SK-N-SH treated with all-trans-retinoic acid at 6 μM for 48 hours (cell line): ENCODE measurements at regions not wholly inside any gene's neighbourhood (a gene's known extent, or its start where the extent isn't known, plus 50 kb on each side); places are given as distances from the start of the nearest gene placed in this dataset.

Experiments
- ATAC-seq: fragments of 200-7000 bp; cut with Tn5 transposase; 3 replicates; pipeline ENCODE4 v1.9.1; 2020; ENCODE audit warnings: mild to moderate bottlenecking, moderate library complexity
- ARNTL ChIP-seq: fragments of 450-650 bp; formaldehyde crosslinking; IDR thresholded peaks from 2 replicates; pipeline ENCODE4 v1.5.0; 2020; ENCODE audit warnings: low read depth, mild to moderate bottlenecking, moderate library complexity, borderline replicate concordance
- BACH2 ChIP-seq: fragments of 250-450 bp; sonication (Bioruptor Pico); IDR thresholded peaks from 2 replicates; pipeline ENCODE4 v1.9.0; 2021; ENCODE audit warnings: mild to moderate bottlenecking, borderline replicate concordance
- CSDC2 ChIP-seq: fragments of 250-450 bp; sonication (Bioruptor Pico); IDR thresholded peaks from 2 replicates; pipeline ENCODE4 v1.5.0; 2020; ENCODE audit warnings: mild to moderate bottlenecking, moderate library complexity
- ESRRG ChIP-seq: fragments of 250-450 bp; sonication (Bioruptor Pico); IDR thresholded peaks from 2 replicates; pipeline ENCODE4 v1.6.1; 2021; ENCODE audit warnings: mild to moderate bottlenecking
- GLIS3 ChIP-seq: fragments of 250-450 bp; sonication (Bioruptor Pico); IDR thresholded peaks from 2 replicates; pipeline ENCODE4 v1.5.0; 2020; ENCODE audit warnings: mild to moderate bottlenecking, moderate library complexity
- ISL1 ChIP-seq: fragments of 250-450 bp; sonication (Bioruptor Pico); IDR thresholded peaks from 2 replicates; pipeline ENCODE4 v2.1.2; 2022; ENCODE audit warnings: mild to moderate bottlenecking, moderate library complexity
- OSR1 ChIP-seq: fragments of 250-450 bp; sonication (Bioruptor Pico); IDR thresholded peaks from 2 replicates; pipeline ENCODE4 v1.8.0; 2022; ENCODE audit warnings: moderate library complexity, mild to moderate bottlenecking, inconsistent platforms
- PPARA ChIP-seq: fragments of 250-450 bp; sonication (Bioruptor Pico); IDR thresholded peaks from 2 replicates; pipeline ENCODE4 v1.5.0; 2020; ENCODE audit warnings: mild to moderate bottlenecking, borderline replicate concordance
- RARB ChIP-seq: fragments of 250-450 bp; sonication (Bioruptor Pico); IDR thresholded peaks from 2 replicates; pipeline ENCODE4 v1.8.0; 2021; ENCODE audit warnings: mild to moderate bottlenecking, moderate library complexity
- SNAI2 ChIP-seq: fragments of 250-450 bp; sonication (Bioruptor Pico); IDR thresholded peaks from 2 replicates; pipeline ENCODE4 v1.5.0; 2020; ENCODE audit warnings: mild to moderate bottlenecking, moderate library complexity
- TCF4 ChIP-seq: fragments of 250-450 bp; sonication (Bioruptor Pico); IDR thresholded peaks from 2 replicates; pipeline ENCODE4 v1.8.0; 2021; ENCODE audit warnings: mild to moderate bottlenecking, moderate library complexity, borderline replicate concordance
- TOX ChIP-seq: fragments of 250-450 bp; sonication (Bioruptor Pico); IDR thresholded peaks from 2 replicates; pipeline ENCODE4 v1.8.0; 2021; ENCODE audit warnings: mild to moderate bottlenecking, moderate library complexity, borderline replicate concordance
- ZFP3 ChIP-seq: fragments of 250-450 bp; sonication (Bioruptor Pico); IDR thresholded peaks from 2 replicates; pipeline ENCODE4 v1.5.0; 2020; ENCODE audit warnings: mild to moderate bottlenecking, moderate library complexity
- ZFP30 ChIP-seq: fragments of 450-650 bp; formaldehyde crosslinking; IDR thresholded peaks from 2 replicates; pipeline ENCODE4 v1.5.0; 2022; ENCODE audit warnings: mild to moderate bottlenecking, moderate library complexity
- ZNF565 ChIP-seq: fragments of 450-650 bp; formaldehyde crosslinking; conservative IDR thresholded peaks from 2 replicates; pipeline ENCODE4 v1.5.0; 2020; ENCODE audit warnings: low read depth, mild to moderate bottlenecking, moderate library complexity
- ZNF70 ChIP-seq: fragments of 450-650 bp; formaldehyde crosslinking; IDR thresholded peaks from 2 replicates; pipeline ENCODE4 v1.5.0; 2020; ENCODE audit warnings: mild to moderate bottlenecking, moderate library complexity
- ZNF8 ChIP-seq: fragments of 450-650 bp; formaldehyde crosslinking; IDR thresholded peaks from 2 replicates; pipeline ENCODE4 v1.5.0; 2020; ENCODE audit warnings: mild to moderate bottlenecking, moderate library complexity
- TF ChIP-seq, protein P1 (sequence below): fragments of 250-450 bp; sonication (Bioruptor Pico); IDR thresholded peaks from 2 replicates; pipeline ENCODE4 v1.5.0; 2020; ENCODE audit warnings: mild to moderate bottlenecking, moderate library complexity
- TF ChIP-seq, protein P2 (sequence below): fragments of 250-450 bp; sonication (Bioruptor Pico); IDR thresholded peaks from 2 replicates; pipeline ENCODE4 v1.5.1; 2021; ENCODE audit warnings: mild to moderate bottlenecking, moderate library complexity
- TF ChIP-seq, protein P3 (sequence below): fragments of 250-450 bp; sonication (Bioruptor Pico); IDR thresholded peaks from 2 replicates; pipeline ENCODE4 v1.8.0; 2021; ENCODE audit warnings: low read depth, mild to moderate bottlenecking, moderate library complexity, borderline replicate concordance
- TF ChIP-seq, protein P4 (sequence below): fragments of 250-450 bp; sonication (Bioruptor Pico); IDR thresholded peaks from 2 replicates; pipeline ENCODE4 v1.5.1; 2020; ENCODE audit warnings: low read depth, mild to moderate bottlenecking, moderate library complexity
- TF ChIP-seq, protein P5 (sequence below): fragments of 250-450 bp; sonication (Bioruptor Pico); IDR thresholded peaks from 2 replicates; pipeline ENCODE4 v1.8.0; 2020; ENCODE audit warnings: mild to moderate bottlenecking, moderate library complexity, borderline replicate concordance

DNA sequence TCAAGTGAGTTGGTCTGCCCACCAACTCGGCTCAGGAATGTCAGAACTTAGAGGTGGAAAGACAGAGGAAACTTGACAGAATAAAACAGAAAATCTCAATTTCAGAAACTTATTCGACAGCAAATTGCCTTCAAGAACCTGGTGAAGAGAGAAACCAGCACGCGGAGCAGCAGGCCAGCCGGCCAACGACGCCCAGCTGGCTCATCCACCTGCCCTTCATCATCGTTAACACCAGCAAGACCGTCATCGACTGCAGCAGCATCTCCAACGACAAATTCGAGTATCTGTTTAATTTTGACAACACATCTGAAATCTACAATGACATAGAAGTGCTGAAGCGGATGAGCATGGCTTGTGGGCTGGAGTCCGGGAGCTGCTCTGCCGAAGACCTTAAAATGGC is 350.8 kb upstream of the CAMK1G start:
- TF ChIP-seq RARB (CRISPR knock-in tag): no peak
- TF ChIP-seq ARNTL (CRISPR knock-in tag): no peak
- TF ChIP-seq, protein P1, sequence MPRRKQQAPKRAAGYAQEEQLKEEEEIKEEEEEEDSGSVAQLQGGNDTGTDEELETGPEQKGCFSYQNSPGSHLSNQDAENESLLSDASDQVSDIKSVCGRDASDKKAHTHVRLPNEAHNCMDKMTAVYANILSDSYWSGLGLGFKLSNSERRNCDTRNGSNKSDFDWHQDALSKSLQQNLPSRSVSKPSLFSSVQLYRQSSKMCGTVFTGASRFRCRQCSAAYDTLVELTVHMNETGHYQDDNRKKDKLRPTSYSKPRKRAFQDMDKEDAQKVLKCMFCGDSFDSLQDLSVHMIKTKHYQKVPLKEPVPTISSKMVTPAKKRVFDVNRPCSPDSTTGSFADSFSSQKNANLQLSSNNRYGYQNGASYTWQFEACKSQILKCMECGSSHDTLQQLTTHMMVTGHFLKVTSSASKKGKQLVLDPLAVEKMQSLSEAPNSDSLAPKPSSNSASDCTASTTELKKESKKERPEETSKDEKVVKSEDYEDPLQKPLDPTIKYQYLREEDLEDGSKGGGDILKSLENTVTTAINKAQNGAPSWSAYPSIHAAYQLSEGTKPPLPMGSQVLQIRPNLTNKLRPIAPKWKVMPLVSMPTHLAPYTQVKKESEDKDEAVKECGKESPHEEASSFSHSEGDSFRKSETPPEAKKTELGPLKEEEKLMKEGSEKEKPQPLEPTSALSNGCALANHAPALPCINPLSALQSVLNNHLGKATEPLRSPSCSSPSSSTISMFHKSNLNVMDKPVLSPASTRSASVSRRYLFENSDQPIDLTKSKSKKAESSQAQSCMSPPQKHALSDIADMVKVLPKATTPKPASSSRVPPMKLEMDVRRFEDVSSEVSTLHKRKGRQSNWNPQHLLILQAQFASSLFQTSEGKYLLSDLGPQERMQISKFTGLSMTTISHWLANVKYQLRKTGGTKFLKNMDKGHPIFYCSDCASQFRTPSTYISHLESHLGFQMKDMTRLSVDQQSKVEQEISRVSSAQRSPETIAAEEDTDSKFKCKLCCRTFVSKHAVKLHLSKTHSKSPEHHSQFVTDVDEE: no peak

DNA sequence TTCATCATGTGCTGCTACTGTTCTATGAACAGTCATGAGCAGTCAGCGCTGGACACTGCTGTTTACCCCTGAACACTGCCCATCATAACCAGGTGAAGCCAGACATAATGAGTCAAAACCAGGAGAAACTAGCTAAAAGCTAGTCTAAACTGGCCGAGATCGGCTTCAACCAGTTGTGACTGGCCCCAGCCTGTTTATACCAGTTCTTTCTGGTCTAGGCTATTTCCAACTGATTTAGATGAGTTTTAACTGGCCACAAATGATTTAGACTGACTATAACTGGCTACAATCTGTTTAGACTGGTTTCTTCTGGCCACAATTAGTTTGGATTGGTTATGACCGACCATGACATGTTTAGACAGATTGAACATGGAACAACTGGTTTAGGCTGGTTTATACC is 348.3 kb upstream of the CAMK1G start:
- ATAC-seq: no peak
- TF ChIP-seq ZNF70 (CRISPR knock-in tag) (no peak), ESRRG (no peak), ISL1 (CRISPR knock-in tag) (no peak), PPARA (CRISPR knock-in tag) (no peak), ARNTL (CRISPR knock-in tag) (no peak), TOX (no peak), BACH2 (no peak), RARB (CRISPR knock-in tag) (no peak), OSR1 (CRISPR knock-in tag) (no peak), GLIS3 (CRISPR knock-in tag) (no peak), ZNF8 (CRISPR knock-in tag) (no peak), SNAI2 (CRISPR knock-in tag) (no peak), ZFP30 (CRISPR knock-in tag) (no peak), CSDC2 (no peak)
- TF ChIP-seq, protein P2, sequence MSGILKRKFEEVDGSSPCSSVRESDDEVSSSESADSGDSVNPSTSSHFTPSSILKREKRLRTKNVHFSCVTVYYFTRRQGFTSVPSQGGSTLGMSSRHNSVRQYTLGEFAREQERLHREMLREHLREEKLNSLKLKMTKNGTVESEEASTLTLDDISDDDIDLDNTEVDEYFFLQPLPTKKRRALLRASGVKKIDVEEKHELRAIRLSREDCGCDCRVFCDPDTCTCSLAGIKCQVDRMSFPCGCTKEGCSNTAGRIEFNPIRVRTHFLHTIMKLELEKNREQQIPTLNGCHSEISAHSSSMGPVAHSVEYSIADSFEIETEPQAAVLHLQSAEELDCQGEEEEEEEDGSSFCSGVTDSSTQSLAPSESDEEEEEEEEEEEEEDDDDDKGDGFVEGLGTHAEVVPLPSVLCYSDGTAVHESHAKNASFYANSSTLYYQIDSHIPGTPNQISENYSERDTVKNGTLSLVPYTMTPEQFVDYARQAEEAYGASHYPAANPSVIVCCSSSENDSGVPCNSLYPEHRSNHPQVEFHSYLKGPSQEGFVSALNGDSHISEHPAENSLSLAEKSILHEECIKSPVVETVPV (CRISPR knock-in tag): no peak
- TF ChIP-seq, protein P1: no peak
- TF ChIP-seq, protein P3, sequence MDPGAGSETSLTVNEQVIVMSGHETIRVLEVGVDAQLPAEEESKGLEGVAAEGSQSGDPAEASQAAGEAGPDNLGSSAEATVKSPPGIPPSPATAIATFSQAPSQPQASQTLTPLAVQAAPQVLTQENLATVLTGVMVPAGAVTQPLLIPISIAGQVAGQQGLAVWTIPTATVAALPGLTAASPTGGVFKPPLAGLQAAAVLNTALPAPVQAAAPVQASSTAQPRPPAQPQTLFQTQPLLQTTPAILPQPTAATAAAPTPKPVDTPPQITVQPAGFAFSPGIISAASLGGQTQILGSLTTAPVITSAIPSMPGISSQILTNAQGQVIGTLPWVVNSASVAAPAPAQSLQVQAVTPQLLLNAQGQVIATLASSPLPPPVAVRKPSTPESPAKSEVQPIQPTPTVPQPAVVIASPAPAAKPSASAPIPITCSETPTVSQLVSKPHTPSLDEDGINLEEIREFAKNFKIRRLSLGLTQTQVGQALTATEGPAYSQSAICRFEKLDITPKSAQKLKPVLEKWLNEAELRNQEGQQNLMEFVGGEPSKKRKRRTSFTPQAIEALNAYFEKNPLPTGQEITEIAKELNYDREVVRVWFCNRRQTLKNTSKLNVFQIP (CRISPR knock-in tag): no peak

More for the DNA sequence above, 350.8 kb upstream of the CAMK1G start:
- no peak for ATAC-seq

DNA sequence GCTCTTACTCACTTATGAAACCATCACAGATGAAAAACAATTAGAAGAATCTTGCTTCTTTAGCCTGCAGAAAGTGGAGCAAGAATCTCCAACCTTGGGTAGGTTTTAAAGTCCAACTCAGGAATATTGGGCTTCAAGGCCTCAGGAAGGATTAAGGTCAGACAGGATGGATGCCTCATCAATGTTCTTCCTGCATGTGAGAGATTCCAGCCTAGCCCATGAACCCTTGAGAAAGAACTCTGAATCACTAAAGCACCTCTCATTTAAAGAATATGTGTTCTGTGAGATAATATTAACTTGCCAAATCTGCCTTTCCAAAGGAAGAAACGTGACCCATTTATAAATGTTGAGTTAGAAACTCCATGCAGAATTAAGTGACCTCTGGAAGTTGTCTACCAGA is 345.2 kb upstream of the CAMK1G start:
- TF ChIP-seq, protein P4, sequence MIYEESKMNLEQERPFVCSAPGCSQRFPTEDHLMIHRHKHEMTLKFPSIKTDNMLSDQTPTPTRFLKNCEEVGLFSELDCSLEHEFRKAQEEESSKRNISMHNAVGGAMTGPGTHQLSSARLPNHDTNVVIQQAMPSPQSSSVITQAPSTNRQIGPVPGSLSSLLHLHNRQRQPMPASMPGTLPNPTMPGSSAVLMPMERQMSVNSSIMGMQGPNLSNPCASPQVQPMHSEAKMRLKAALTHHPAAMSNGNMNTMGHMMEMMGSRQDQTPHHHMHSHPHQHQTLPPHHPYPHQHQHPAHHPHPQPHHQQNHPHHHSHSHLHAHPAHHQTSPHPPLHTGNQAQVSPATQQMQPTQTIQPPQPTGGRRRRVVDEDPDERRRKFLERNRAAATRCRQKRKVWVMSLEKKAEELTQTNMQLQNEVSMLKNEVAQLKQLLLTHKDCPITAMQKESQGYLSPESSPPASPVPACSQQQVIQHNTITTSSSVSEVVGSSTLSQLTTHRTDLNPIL (CRISPR knock-in tag): no peak
- no peak for ATAC-seq

DNA sequence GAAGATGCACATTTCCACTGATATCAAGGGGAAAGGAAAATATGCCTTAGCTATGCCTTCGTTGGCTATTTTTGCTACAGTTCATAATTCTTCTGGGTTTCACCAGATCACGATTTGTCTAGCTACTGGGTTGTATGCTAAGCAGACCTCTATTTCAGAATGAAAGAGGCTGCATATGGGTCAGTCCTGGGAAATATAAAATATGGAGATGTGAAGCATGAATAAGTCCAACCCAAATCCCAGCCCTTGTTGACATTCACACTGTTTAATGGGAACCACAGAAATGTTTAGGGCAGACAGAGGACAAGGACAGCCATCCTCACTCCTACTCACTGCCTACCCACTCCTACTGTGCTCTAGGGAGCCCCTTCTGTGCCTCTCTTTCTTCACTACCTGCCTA is 343.2 kb upstream of the CAMK1G start:
- no peak for ATAC-seq
- TF ChIP-seq OSR1 (CRISPR knock-in tag) (no peak), ZFP3 (no peak), GLIS3 (CRISPR knock-in tag) (no peak), CSDC2 (no peak), ZNF70 (CRISPR knock-in tag) (no peak), RARB (CRISPR knock-in tag) (no peak), BACH2 (no peak), PPARA (CRISPR knock-in tag) (no peak), ESRRG (no peak), ARNTL (CRISPR knock-in tag) (no peak), TCF4 (CRISPR knock-in tag) (no peak), ZNF565 (CRISPR knock-in tag) (no peak)
- TF ChIP-seq, protein P5, sequence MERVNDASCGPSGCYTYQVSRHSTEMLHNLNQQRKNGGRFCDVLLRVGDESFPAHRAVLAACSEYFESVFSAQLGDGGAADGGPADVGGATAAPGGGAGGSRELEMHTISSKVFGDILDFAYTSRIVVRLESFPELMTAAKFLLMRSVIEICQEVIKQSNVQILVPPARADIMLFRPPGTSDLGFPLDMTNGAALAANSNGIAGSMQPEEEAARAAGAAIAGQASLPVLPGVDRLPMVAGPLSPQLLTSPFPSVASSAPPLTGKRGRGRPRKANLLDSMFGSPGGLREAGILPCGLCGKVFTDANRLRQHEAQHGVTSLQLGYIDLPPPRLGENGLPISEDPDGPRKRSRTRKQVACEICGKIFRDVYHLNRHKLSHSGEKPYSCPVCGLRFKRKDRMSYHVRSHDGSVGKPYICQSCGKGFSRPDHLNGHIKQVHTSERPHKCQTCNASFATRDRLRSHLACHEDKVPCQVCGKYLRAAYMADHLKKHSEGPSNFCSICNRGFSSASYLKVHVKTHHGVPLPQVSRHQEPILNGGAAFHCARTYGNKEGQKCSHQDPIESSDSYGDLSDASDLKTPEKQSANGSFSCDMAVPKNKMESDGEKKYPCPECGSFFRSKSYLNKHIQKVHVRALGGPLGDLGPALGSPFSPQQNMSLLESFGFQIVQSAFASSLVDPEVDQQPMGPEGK (CRISPR knock-in tag): no peak
- TF ChIP-seq, protein P2 (CRISPR knock-in tag): no peak
